Upper lobe of left lung (tissue), 6 donors: ENCODE measurements at regions not wholly inside any gene's neighbourhood (a gene's known extent, or its start where the extent isn't known, plus 50 kb on each side); places are given as distances from the start of the nearest gene placed in this dataset.

ENCODE experiments used
- ATAC-seq, 2 donors: fragments of 200-7000 bp; cut with Tn5 transposase; one replicate each; pipeline ENCODE4 v1.9.1; 2022; ENCODE audit warnings: mild to moderate bottlenecking in 2 of 2, moderate library complexity in 2 of 2; ENCODE audit not compliant: low FRiP score in 2 of 2
- DNase-seq, 2 donors: peaks; one replicate each; pipeline ENCODE4 v3.0.0-alpha.2; 2019 to 2020
- H3K27ac ChIP-seq, 4 donors: fragments of 200-600 bp; sonication (generic); one replicate each; pipeline ENCODE4 v1.5.1; 2016 to 2019
- H3K27me3 ChIP-seq, 4 donors: fragments of 200-600 bp; sonication (generic); one replicate each; pipeline ENCODE4 v1.5.1; 2017 to 2019
- H3K36me3 ChIP-seq, 4 donors: fragments of 200-600 bp; sonication (generic); one replicate each; pipeline ENCODE4 v1.5.1; 2016 to 2019
- H3K4me1 ChIP-seq, 4 donors: fragments of 200-600 bp; sonication (generic); one replicate each; pipeline ENCODE4 v1.5.1; 2018 to 2019
- H3K4me3 ChIP-seq, 4 donors: fragments of 200-600 bp; sonication (generic); one replicate each; pipeline ENCODE4 v1.5.1; 2017 to 2019; ENCODE audit warnings: mild to moderate bottlenecking in 2 of 4, moderate library complexity in 1 of 4
- H3K9me3 ChIP-seq, 4 donors: fragments of 200-600 bp; sonication (generic); one replicate each; pipeline ENCODE4 v1.5.1; 2018 to 2019
- CTCF ChIP-seq, 6 experiments: fragments of 450-650 bp in 4 of 6; fragments of 200-600 bp in 2 of 6; sonication (generic) in 2 of 6; IDR thresholded peaks; one replicate each; pipeline ENCODE4 v1.5.1; 2016 to 2019; ENCODE audit warnings: antibody characterized with exemption in 6 of 6
- EP300 ChIP-seq, 4 donors: sonication (generic); formaldehyde crosslinking; IDR thresholded peaks; one replicate each; pipeline ENCODE4 v1.5.1; 2017; ENCODE audit warnings: antibody characterized with exemption in 4 of 4, control low read depth in 2 of 4
- POLR2A ChIP-seq, 4 donors: fragments of 450-650 bp; IDR thresholded peaks; one replicate each; pipeline ENCODE4 v1.5.1; 2016 to 2017; ENCODE audit warnings: antibody characterized with exemption in 4 of 4, mild to moderate bottlenecking in 2 of 4
- POLR2AphosphoS5 ChIP-seq, 2 donors: sonication (generic); formaldehyde crosslinking; IDR thresholded peaks; one replicate each; pipeline ENCODE4 v1.5.1; 2017; ENCODE audit warnings: antibody characterized with exemption in 2 of 2
- WGBS, 2 donors: methylation state at CpG; one replicate each; pipeline ENCODE4 v1.1.5; 2017 to 2018; 5-methylcytosine and 5-hydroxymethylcytosine counted together
- donor health status: DM: no; HTN: no; CAD: no; lungs with moderate emphysema.
- donor health status: DM: no; HTN: yes; CAD: no; lungs with severe emphysema.

- TF ChIP-seq CTCF (IDR thresholded peaks at IDR 0.05) (no peak), EP300 (IDR thresholded peaks at IDR 0.05) (no peak), POLR2A (IDR thresholded peaks at IDR 0.05) (no peak), POLR2AphosphoS5 (IDR thresholded peaks at IDR 0.05) (no peak)
- Histone ChIP-seq H3K4me3 (no peak overlapping the region), H3K4me1 (no peaks in the 10 kb centered on the region), H3K27ac (no peak overlapping the region), H3K9me3 (no peaks in the 10 kb centered on the region), H3K36me3 (no peaks in the 10 kb centered on the region), H3K27me3 (no peaks in the 10 kb centered on the region)
- DNase-seq = no peak
- ATAC-seq = no peak
- 76 to 86% methylated on average over 4 of the region's 4 CpGs for WGBS, 2 donors
These were observed 61.2 kb downstream of the MBD3L1 start for GRCh38 chr19:8893419-8893818.

GRCh38 chr19:8897106-8897505, 64.9 kb downstream of the MBD3L1 start:
- TF ChIP-seq EP300 (IDR thresholded peaks at IDR 0.05) (no peak), POLR2AphosphoS5 (IDR thresholded peaks at IDR 0.05) (no peak), POLR2A (IDR thresholded peaks at IDR 0.05) (no peak), CTCF (IDR thresholded peaks at IDR 0.05) (no peak)
- no peak for DNase-seq
- no peaks in the 10 kb centered on the region for H3K9me3 ChIP-seq
- 77 to 84% methylated on average over 5 of the region's 5 CpGs for WGBS, 2 donors
- no peak overlapping the region for H3K27ac ChIP-seq
- no peak overlapping the region for H3K4me3 ChIP-seq
- no peaks in the 10 kb centered on the region for H3K36me3 ChIP-seq
- ATAC-seq = no peak
- H3K27me3 ChIP-seq = no peaks in the 10 kb centered on the region
- no peaks in the 10 kb centered on the region for H3K4me1 ChIP-seq

GRCh38 chr19:8899356-8899755, 67.2 kb downstream of the MBD3L1 start:
- Histone ChIP-seq H3K4me3 (no peak overlapping the region), H3K9me3 (no peaks in the 10 kb centered on the region), H3K27me3 (no peaks in the 10 kb centered on the region), H3K4me1 (no peaks in the 10 kb centered on the region), H3K27ac (no peak overlapping the region), H3K36me3 (no peaks in the 10 kb centered on the region)
- TF ChIP-seq CTCF (IDR thresholded peaks at IDR 0.05) (no peak), POLR2AphosphoS5 (IDR thresholded peaks at IDR 0.05) (no peak), POLR2A (IDR thresholded peaks at IDR 0.05) (no peak), EP300 (IDR thresholded peaks at IDR 0.05) (no peak)
- DNase-seq (no peak), ATAC-seq (no peak)
- WGBS, 2 donors = 94 to 95% methylated on average over 2 of the region's 2 CpGs

GRCh38 chr19:8900421-8900820, 68.2 kb downstream of the MBD3L1 start:
- ATAC-seq = no peak
- no peaks in the 10 kb centered on the region for H3K36me3 ChIP-seq
- no peak overlapping the region for H3K27ac ChIP-seq
- H3K4me3 ChIP-seq = no peak overlapping the region
- WGBS, 2 donors = 85 to 88% methylated on average over 4 of the region's 4 CpGs
- H3K9me3 ChIP-seq = no peaks in the 10 kb centered on the region
- H3K27me3 ChIP-seq = no peaks in the 10 kb centered on the region
- no peaks in the 10 kb centered on the region for H3K4me1 ChIP-seq
- DNase-seq = no peak
- no peak for TF ChIP-seq POLR2AphosphoS5 (IDR thresholded peaks at IDR 0.05)
- TF ChIP-seq EP300 (IDR thresholded peaks at IDR 0.05) = no peak
- no peak for TF ChIP-seq POLR2A (IDR thresholded peaks at IDR 0.05)
- TF ChIP-seq CTCF (IDR thresholded peaks at IDR 0.05) = no peak

GRCh38 chr19:8902520-8902919, 70.3 kb downstream of the MBD3L1 start:
- H3K9me3 ChIP-seq = no peaks in the 10 kb centered on the region
- H3K27ac ChIP-seq = no peak overlapping the region
- ATAC-seq = no peak
- WGBS, 2 donors = 58 to 64% methylated on average over 8 of the region's 8 CpGs
- H3K4me1 ChIP-seq = no peaks in the 10 kb centered on the region
- TF ChIP-seq POLR2AphosphoS5 (IDR thresholded peaks at IDR 0.05) (no peak), POLR2A (IDR thresholded peaks at IDR 0.05) (no peak), EP300 (IDR thresholded peaks at IDR 0.05) (no peak), CTCF (IDR thresholded peaks at IDR 0.05) (no peak)
- no peak for DNase-seq
- H3K4me3 ChIP-seq = no peak overlapping the region
- no peaks in the 10 kb centered on the region for H3K36me3 ChIP-seq
- H3K27me3 ChIP-seq = no peaks in the 10 kb centered on the region
